GM19025 (cell line): ENCODE measurements at regions not wholly inside any gene's neighbourhood (a gene's known extent, or its start where the extent isn't known, plus 50 kb on each side); places are given as distances from the start of the nearest gene placed in this dataset.

Experiments
- ATAC-seq: cut with Tn5 transposase; IDR thresholded peaks from one replicate; pipeline ENCODE4 v1.9.1; 2021; ENCODE audit warnings: mild to moderate bottlenecking, low read depth, moderate library complexity; ENCODE audit not compliant: unreplicated experiment

- no peak for ATAC-seq
Observed at GRCh38 chr9:23496489-23497136, 329.4 kb downstream of the ELAVL2 start.

GRCh38 chr9:23497137-23497504 lies 328.9 kb downstream of the ELAVL2 start:
- no peak for ATAC-seq

GRCh38 chr9:23502004-23502403 lies 324.0 kb downstream of the ELAVL2 start:
- ATAC-seq: no peak

GRCh38 chr9:23522952-23523351 lies 303.1 kb downstream of the ELAVL2 start:
- no peak for ATAC-seq

GRCh38 chr9:23524607-23525155 lies 301.4 kb downstream of the ELAVL2 start:
- no peak for ATAC-seq

- no peak for ATAC-seq
Observed at GRCh38 chr9:23526806-23527205, 299.2 kb downstream of the ELAVL2 start.

GRCh38 chr9:23532282-23532681 lies 293.8 kb downstream of the ELAVL2 start:
- no peak for ATAC-seq

- ATAC-seq: no peak
Observed at GRCh38 chr9:23537192-23538066, 288.6 kb downstream of the ELAVL2 start.

- ATAC-seq: no peak
Observed at GRCh38 chr9:23538067-23538402, 288.0 kb downstream of the ELAVL2 start.

GRCh38 chr9:23538461-23539003 lies 287.5 kb downstream of the ELAVL2 start:
- no peak for ATAC-seq

GRCh38 chr9:23539311-23539710 lies 286.7 kb downstream of the ELAVL2 start:
- no peak for ATAC-seq

GRCh38 chr9:23541976-23542375 lies 284.1 kb downstream of the ELAVL2 start:
- ATAC-seq: no peak

- no peak for ATAC-seq
Observed at GRCh38 chr9:23542438-23542837, 283.6 kb downstream of the ELAVL2 start.

GRCh38 chr9:23542927-23543326 lies 283.1 kb downstream of the ELAVL2 start:
- ATAC-seq: no peak

GRCh38 chr9:23543419-23543818 lies 282.6 kb downstream of the ELAVL2 start:
- no peak for ATAC-seq

GRCh38 chr9:23545728-23546127 lies 280.3 kb downstream of the ELAVL2 start:
- no peak for ATAC-seq

GRCh38 chr9:23551311-23551721 lies 274.7 kb downstream of the ELAVL2 start:
- ATAC-seq: no peak

- ATAC-seq: no peak
Observed at GRCh38 chr9:23551929-23552707, 273.9 kb downstream of the ELAVL2 start.

GRCh38 chr9:23552876-23553601 lies 273.0 kb downstream of the ELAVL2 start:
- no peak for ATAC-seq

GRCh38 chr9:23554686-23555085 lies 271.4 kb downstream of the ELAVL2 start:
- ATAC-seq: no peak
